Fibroblast of the aortic adventitia (primary cell): ENCODE measurements at regions not wholly inside any gene's neighbourhood (a gene's known extent, or its start where the extent isn't known, plus 50 kb on each side); places are given as distances from the start of the nearest gene placed in this dataset.

Experiments
- DNase-seq: peaks from one replicate; pipeline ENCODE4 v3.0.0-alpha.2; 2010; ENCODE audit warnings: low read depth
- H3K4me3 ChIP-seq: 2 replicates; pipeline ENCODE4 v1.5.1; 2011; ENCODE audit warnings: low read depth, mild to moderate bottlenecking, control low read depth, low read length, moderate library complexity
- CTCF ChIP-seq: IDR thresholded peaks from 2 replicates; pipeline ENCODE4 v1.5.1; 2011; ENCODE audit warnings: mild to moderate bottlenecking, low read length, control low read depth, inconsistent platforms; ENCODE audit not compliant: insufficient read depth

- DNase-seq: no peak
- TF ChIP-seq CTCF: no peak
- H3K4me3 ChIP-seq: no peak overlapping the region
Observed at GRCh38 chr17:77453613-77454241, 313.0 kb downstream of the SEC14L1 start.

GRCh38 chr17:77454242-77455095, 313.7 kb downstream of the SEC14L1 start:
- H3K4me3 ChIP-seq: no peak overlapping the region
- no peak for TF ChIP-seq CTCF
- no peak for DNase-seq

- TF ChIP-seq CTCF: no peak
- no peak for DNase-seq
- H3K4me3 ChIP-seq: no peak overlapping the region
Observed at GRCh38 chr17:77455111-77455890, 314.5 kb downstream of the SEC14L1 start.

- no peak overlapping the region for H3K4me3 ChIP-seq
- no peak for TF ChIP-seq CTCF
- DNase-seq: no peak
Observed at GRCh38 chr17:77455891-77456260, 315.1 kb downstream of the SEC14L1 start.

GRCh38 chr17:77456271-77456950, 315.6 kb downstream of the SEC14L1 start:
- no peak for TF ChIP-seq CTCF
- no peak overlapping the region for H3K4me3 ChIP-seq
- DNase-seq: no peak

- no peak for TF ChIP-seq CTCF
- no peak for DNase-seq
- H3K4me3 ChIP-seq: no peak overlapping the region
Observed at GRCh38 chr17:77456951-77457548, 316.3 kb downstream of the SEC14L1 start.
